Loucy (cell line): ENCODE measurements at regions not wholly inside any gene's neighbourhood (a gene's known extent, or its start where the extent isn't known, plus 50 kb on each side); places are given as distances from the start of the nearest gene placed in this dataset.

Experiments
- H2AFZ ChIP-seq: fragments of 200-600 bp; sonication (generic); 2 replicates; pipeline ENCODE4 v1.6.0; 2016; ENCODE audit warnings: antibody characterized with exemption, mild to moderate bottlenecking, low read length, moderate library complexity
- H3F3A ChIP-seq: fragments of 200-600 bp; 2 replicates; pipeline ENCODE4 v1.6.0; 2016; ENCODE audit warnings: antibody characterized with exemption, low read depth, mild to moderate bottlenecking
- H3K27me3 ChIP-seq: fragments of 200-600 bp; sonication (generic); 2 replicates; pipeline ENCODE4 v1.6.1; 2014; ENCODE audit warnings: low read length, mild to moderate bottlenecking; ENCODE audit not compliant: insufficient read depth, poor library complexity, severe bottlenecking
- H3K36me3 ChIP-seq: fragments of 200-600 bp; sonication (generic); 2 replicates; pipeline ENCODE4 v1.6.1; 2016; ENCODE audit warnings: low read length; ENCODE audit not compliant: insufficient read depth
- H3K4me1 ChIP-seq: fragments of 200-600 bp; sonication (generic); 2 replicates; pipeline ENCODE4 v1.5.1; 2014; ENCODE audit warnings: low read length, mild to moderate bottlenecking; ENCODE audit not compliant: insufficient read depth, poor library complexity, severe bottlenecking
- H3K4me2 ChIP-seq: fragments of 200-600 bp; sonication (generic); 2 replicates; pipeline ENCODE4 v1.6.0; 2014; ENCODE audit warnings: antibody characterized with exemption, low read length, low read depth, mild to moderate bottlenecking; ENCODE audit not compliant: poor library complexity, severe bottlenecking
- H3K4me3 ChIP-seq: fragments of 200-600 bp; sonication (generic); 2 replicates; pipeline ENCODE4 v1.5.1; 2014; ENCODE audit warnings: low read length, mild to moderate bottlenecking, mixed read lengths; ENCODE audit not compliant: poor library complexity, severe bottlenecking
- H3K79me2 ChIP-seq: fragments of 200-600 bp; sonication (generic); 2 replicates; pipeline ENCODE4 v1.6.1; 2014; ENCODE audit warnings: low read length; ENCODE audit not compliant: insufficient read depth
- H3K9ac ChIP-seq: fragments of 200-600 bp; sonication (generic); 2 replicates; pipeline ENCODE4 v1.6.0; 2014; ENCODE audit warnings: mild to moderate bottlenecking, low read depth, low read length, moderate library complexity; ENCODE audit not compliant: poor library complexity, severe bottlenecking
- H3K9me2 ChIP-seq: fragments of 200-600 bp; sonication (generic); replicated peaks from 2 replicates; pipeline ENCODE4 v1.6.1; 2016; ENCODE audit warnings: low read depth, low read length, mixed read lengths
- H3K9me3 ChIP-seq: fragments of 200-600 bp; sonication (generic); 2 replicates; pipeline ENCODE4 v1.6.1; 2014; ENCODE audit warnings: mild to moderate bottlenecking, antibody characterized with exemption, low read length, low read depth; ENCODE audit not compliant: insufficient read depth
- H4K20me1 ChIP-seq: fragments of 200-600 bp; sonication (generic); 2 replicates; pipeline ENCODE4 v1.6.0; 2014; ENCODE audit warnings: antibody characterized with exemption, low read length, mild to moderate bottlenecking; ENCODE audit not compliant: insufficient read depth, poor library complexity, severe bottlenecking
- CTCF ChIP-seq: fragments of 200-600 bp; sonication (generic); conservative IDR thresholded peaks from 2 replicates; pipeline ENCODE4 v1.5.1; 2014; ENCODE audit warnings: mild to moderate bottlenecking, antibody characterized with exemption, low read length
- EZH2phosphoT487 ChIP-seq: fragments of 200-600 bp; IDR thresholded peaks from 2 replicates; pipeline ENCODE4 v1.6.1; 2018; ENCODE audit warnings: antibody characterized with exemption, mild to moderate bottlenecking, moderate library complexity, borderline replicate concordance

DNA sequence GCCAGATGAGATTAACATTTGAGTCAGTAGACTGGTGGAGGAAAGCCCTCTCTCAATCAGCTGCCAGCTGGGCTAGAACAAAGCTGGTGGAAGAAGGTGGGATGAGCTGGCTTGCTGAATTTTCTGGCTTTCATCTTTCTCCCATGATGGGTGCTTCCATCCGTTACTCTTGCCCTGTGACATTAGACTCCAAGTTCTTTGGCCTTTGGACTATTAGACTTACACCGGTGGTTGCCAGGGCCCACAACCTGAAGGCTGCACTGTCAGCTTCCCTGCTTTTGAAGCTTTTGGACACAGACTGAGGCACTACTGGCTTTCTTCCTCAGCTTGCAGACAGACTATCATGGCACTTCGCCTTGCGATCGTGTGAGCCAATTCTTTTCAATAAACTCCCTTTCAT, 642.7 kb downstream of the TAF11L14 start:
- Histone ChIP-seq H3K9me2 (no peaks in the 10 kb centered on the region), H3K36me3 (no peaks in the 10 kb centered on the region), H3K79me2 (no peaks in the 10 kb centered on the region), H3K27me3 (no peaks in the 10 kb centered on the region), H3K4me3 (no peak overlapping the region), H3K4me1 (no peaks in the 10 kb centered on the region), H3K4me2 (no peak overlapping the region), H2AFZ (no peak overlapping the region), H3K9me3 (no peaks in the 10 kb centered on the region), H4K20me1 (no peaks in the 10 kb centered on the region), H3K9ac (no peak overlapping the region), H3F3A (no peaks in the 10 kb centered on the region)
- TF ChIP-seq CTCF (no peak), EZH2phosphoT487 (no peak)

GRCh38 chr5:18281947-18282581, 647.8 kb downstream of the TAF11L14 start:
- Histone ChIP-seq H3K4me3 (no peak overlapping the region), H3K27me3 (no peaks in the 10 kb centered on the region), H3K9me2 (no peaks in the 10 kb centered on the region), H4K20me1 (no peaks in the 10 kb centered on the region), H3K36me3 (no peaks in the 10 kb centered on the region), H3K4me1 (no peaks in the 10 kb centered on the region), H3K9me3 (no peaks in the 10 kb centered on the region), H3K4me2 (no peak overlapping the region), H2AFZ (0 out of 2 replicates have a peak overlapping the region, but pooled peaks have one; percentile 17), H3K9ac (no peak overlapping the region), H3K79me2 (no peaks in the 10 kb centered on the region), H3F3A (no peaks in the 10 kb centered on the region)
- TF ChIP-seq EZH2phosphoT487 = no peak
- peak; percentile 59 for TF ChIP-seq CTCF

DNA sequence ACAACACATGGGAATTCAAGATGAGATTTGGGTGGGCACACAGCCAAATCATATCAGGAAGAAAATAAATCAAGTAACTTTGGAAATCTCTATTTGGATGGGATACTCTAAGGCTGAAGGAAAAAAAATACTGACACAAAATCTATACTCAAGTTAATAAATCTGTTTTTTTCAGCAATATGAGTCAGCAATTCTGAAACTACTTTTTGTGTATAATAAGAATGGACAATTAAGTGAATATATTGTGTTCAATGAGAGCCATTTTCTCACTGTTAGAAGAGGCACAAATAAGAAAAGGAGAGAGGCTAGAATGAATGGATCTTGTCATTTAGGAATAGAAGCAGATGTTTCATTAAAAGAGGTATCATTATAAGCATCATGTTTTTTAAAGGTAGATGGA, 651.0 kb downstream of the TAF11L14 start:
- no peak overlapping the region for H3K9ac ChIP-seq
- H3K27me3 ChIP-seq = no peaks in the 10 kb centered on the region
- no peaks in the 10 kb centered on the region for H3K9me2 ChIP-seq
- H2AFZ ChIP-seq = no peak overlapping the region
- H3K4me3 ChIP-seq = no peak overlapping the region
- no peaks in the 10 kb centered on the region for H3K79me2 ChIP-seq
- TF ChIP-seq EZH2phosphoT487 (no peak), CTCF (no peak)
- H3F3A ChIP-seq = no peaks in the 10 kb centered on the region
- H3K9me3 ChIP-seq = no peaks in the 10 kb centered on the region
- H3K36me3 ChIP-seq = no peaks in the 10 kb centered on the region
- no peak overlapping the region for H3K4me2 ChIP-seq
- H3K4me1 ChIP-seq = no peaks in the 10 kb centered on the region
- no peaks in the 10 kb centered on the region for H4K20me1 ChIP-seq
